A673 (cell line): ENCODE measurements at regions not wholly inside any gene's neighbourhood (a gene's known extent, or its start where the extent isn't known, plus 50 kb on each side); places are given as distances from the start of the nearest gene placed in this dataset.

Experiments used
- BruUV-seq: library from RNA; stranded (reverse); fragments of 400-500 nt; replicated peaks from 2 replicates; lab custom pipeline; 2021; lab: Mats Ljungman, UMichigan
- CTCF ChIA-PET: fragments of 300-600 bp; sonication (Branson Sonifier 250); formaldehyde crosslinking; loops from one replicate; lab custom pipeline; 2022; ENCODE audit warnings: antibody characterized with exemption; lab: Charles Lee
- POLR2A ChIA-PET: fragments of 300-600 bp; sonication (Branson Sonifier 250); formaldehyde crosslinking; loops from one replicate; lab custom pipeline; 2022; ENCODE audit warnings: antibody characterized with exemption; ENCODE audit not compliant: low non-redundant PET; lab: Charles Lee
- DNase-seq: peaks from one replicate; pipeline ENCODE4 v3.0.0-alpha.2; 2015; ENCODE audit warnings: low spot score
- H3K27ac ChIP-seq: fragments of 200-600 bp; sonication (generic); 2 replicates; pipeline ENCODE4 v1.5.1; 2016; ENCODE audit warnings: mixed run types, low read depth, mild to moderate bottlenecking, mixed read lengths, antibody characterized with exemption, low read length; ENCODE audit not compliant: poor library complexity, severe bottlenecking
- H3K27me3 ChIP-seq: fragments of 200-600 bp; sonication (generic); replicated peaks from 2 replicates; pipeline ENCODE4 v1.6.1; 2017; ENCODE audit warnings: mixed run types, low read depth, mild to moderate bottlenecking, mixed read lengths, antibody characterized with exemption, low read length; ENCODE audit not compliant: insufficient read depth, poor library complexity
- H3K36me3 ChIP-seq: fragments of 200-600 bp; sonication (generic); 2 replicates; pipeline ENCODE4 v1.6.1; 2016; ENCODE audit warnings: mixed run types, mild to moderate bottlenecking, mixed read lengths, antibody characterized with exemption, low read length; ENCODE audit not compliant: insufficient read depth, poor library complexity, severe bottlenecking
- H3K4me1 ChIP-seq: fragments of 200-600 bp; sonication (generic); 2 replicates; pipeline ENCODE4 v1.6.1; 2017; ENCODE audit warnings: mixed run types, mild to moderate bottlenecking, mixed read lengths, antibody characterized with exemption, low read length; ENCODE audit not compliant: insufficient read depth, poor library complexity, severe bottlenecking
- H3K4me3 ChIP-seq: fragments of 200-600 bp; sonication (generic); 2 replicates; pipeline ENCODE4 v1.5.1; 2016; ENCODE audit warnings: low read depth, mixed run types, mild to moderate bottlenecking, mixed read lengths, low read length; ENCODE audit not compliant: poor library complexity, severe bottlenecking
- H3K9me3 ChIP-seq: fragments of 200-600 bp; sonication (generic); 2 replicates; pipeline ENCODE4 v1.6.1; 2016; ENCODE audit warnings: mixed run types, low read depth, mild to moderate bottlenecking, mixed read lengths, antibody characterized with exemption, low read length; ENCODE audit not compliant: poor library complexity, severe bottlenecking
- CTCF ChIP-seq: fragments of 300-800, 200-600 bp; sonication (generic); conservative IDR thresholded peaks from 2 replicates; pipeline ENCODE4 v1.5.1; 2017; ENCODE audit warnings: low read depth, mild to moderate bottlenecking, antibody characterized with exemption, low read length, moderate library complexity, mixed read lengths
- EZH2 ChIP-seq: fragments of 200-600 bp; sonication (generic); IDR thresholded peaks from 2 replicates; pipeline ENCODE4 v1.6.1; 2017; ENCODE audit warnings: borderline replicate concordance, low read depth, mild to moderate bottlenecking, mixed read lengths, antibody characterized with exemption, low read length; ENCODE audit not compliant: poor library complexity, severe bottlenecking
- intact Hi-C: fragments of 100-400 bp; cut with micrococcal nuclease; formaldehyde crosslinking; loops from one replicate; pipeline ENCODE4 v1.10.0; 2022; ENCODE audit not compliant: unreplicated experiment

GRCh38 chr11:45725776-45726492, 60.5 kb upstream of the CHST1 start:
- no peak for TF ChIP-seq EZH2
- no peak for TF ChIP-seq CTCF
- Histone ChIP-seq H3K4me3 (no peak overlapping the region), H3K27me3 (no peaks in the 10 kb centered on the region), H3K36me3 (no peaks in the 10 kb centered on the region), H3K4me1 (peaks cover 10% of the 10 kb centered on the region), H3K9me3 (no peaks in the 10 kb centered on the region), H3K27ac (no peak overlapping the region)
- CTCF ChIA-PET, result no interaction called here
- intact Hi-C loops, result no loop called here
- BruUV-seq, result no TSS peak
- DNase-seq, result no peak
- POLR2A ChIA-PET, result no interaction called here

- Histone ChIP-seq H3K4me3 (no peak overlapping the region), H3K27me3 (no peaks in the 10 kb centered on the region), H3K36me3 (no peaks in the 10 kb centered on the region), H3K4me1 (peaks cover 10% of the 10 kb centered on the region), H3K27ac (no peak overlapping the region), H3K9me3 (no peaks in the 10 kb centered on the region)
- ChIA-PET POLR2A (no interaction called here), CTCF (no interaction called here)
- BruUV-seq, result no TSS peak
- intact Hi-C loops, result no loop called here
- DNase-seq, result no peak
- TF ChIP-seq EZH2 (no peak), CTCF (no peak)
Measured at GRCh38 chr11:45725121-45725520, 59.7 kb upstream of the CHST1 start.

- Histone ChIP-seq H3K9me3 (no peaks in the 10 kb centered on the region), H3K4me1 (peaks cover 10% of the 10 kb centered on the region), H3K36me3 (no peaks in the 10 kb centered on the region), H3K27me3 (no peaks in the 10 kb centered on the region), H3K4me3 (no peak overlapping the region), H3K27ac (no peak overlapping the region)
- CTCF ChIA-PET, result no interaction called here
- POLR2A ChIA-PET, result interaction anchor here (0.6 to 0.7 kb wide), 2 partner anchors 18 to 717 kb away, joined by 3 read pairs; no protein-coding TSS in a partner anchor
- intact Hi-C loops, result no loop called here
- no peak for DNase-seq
- no TSS peak for BruUV-seq
- TF ChIP-seq CTCF (no peak), EZH2 (no peak)
Measured at GRCh38 chr11:45724153-45724552, 58.7 kb upstream of the CHST1 start.
